ENCODE measurements at regions not wholly inside any gene's neighbourhood (a gene's known extent, or its start where the extent isn't known, plus 50 kb on each side); places are given as distances from the start of the nearest gene placed in this dataset.
"Not testable (repeated sequence)": the region's sequence is repeated elsewhere in the genome, so short reads cannot be mapped to it uniquely, and the experiment has no call there.

DNA sequence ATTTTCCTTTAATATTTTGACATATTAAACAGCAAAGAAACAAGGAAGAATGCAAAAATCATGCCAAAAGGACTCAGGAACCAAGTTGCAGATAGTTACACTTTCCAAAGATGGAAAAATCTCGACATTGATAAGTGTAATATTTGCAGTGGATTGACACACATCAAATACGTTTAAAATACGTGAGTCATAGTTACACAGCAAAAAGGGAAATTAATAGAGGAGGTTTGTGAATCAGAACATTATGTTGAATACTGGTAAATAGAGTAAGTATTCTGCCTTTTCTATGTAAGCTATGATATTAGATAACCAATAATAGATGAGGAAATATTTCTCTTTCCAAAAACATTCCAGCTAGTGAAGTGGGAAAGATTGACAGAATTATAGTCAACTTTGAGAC, 1761.3 kb upstream of the IGFBP7 start:
- no peak for DNase-seq

DNA sequence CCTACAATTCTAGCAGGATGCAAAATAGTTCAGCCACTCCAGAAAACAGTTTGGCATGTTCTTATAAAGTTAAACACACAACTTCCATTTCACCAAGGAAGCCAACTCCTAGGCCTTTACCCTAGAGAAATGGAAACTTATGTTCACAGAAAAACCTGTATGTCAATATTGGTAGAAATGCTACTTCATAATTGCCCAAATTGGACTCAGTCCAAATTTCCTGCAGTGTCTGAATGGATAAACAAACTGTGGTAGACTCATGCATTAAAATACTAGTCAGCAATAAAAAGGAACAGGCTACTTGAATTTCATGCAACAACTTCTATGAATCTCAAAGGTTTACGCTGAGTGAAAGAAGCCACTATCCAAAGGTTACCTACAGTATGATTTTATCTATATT, 1738.8 kb upstream of the IGFBP7 start:
- DNase-seq, result no peak

DNA sequence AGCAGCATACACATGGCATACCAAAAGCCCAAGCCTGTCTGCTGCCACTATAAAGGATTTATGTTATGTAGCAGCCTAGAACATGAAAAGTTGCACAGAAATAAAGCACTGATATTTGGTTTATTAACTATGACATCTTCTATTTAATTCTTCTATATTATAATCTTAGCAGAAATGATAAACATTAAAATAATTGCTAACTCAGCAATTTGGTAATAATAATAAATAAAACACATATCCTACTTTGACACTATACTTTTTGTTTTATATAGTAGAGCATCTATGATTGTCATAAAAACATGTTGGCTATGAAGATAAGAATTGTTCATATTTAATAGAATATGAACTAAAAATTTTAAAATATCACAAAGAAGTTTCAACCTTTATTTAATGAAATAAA, 1733.3 kb upstream of the IGFBP7 start:
- DNase-seq, result no peak

DNA sequence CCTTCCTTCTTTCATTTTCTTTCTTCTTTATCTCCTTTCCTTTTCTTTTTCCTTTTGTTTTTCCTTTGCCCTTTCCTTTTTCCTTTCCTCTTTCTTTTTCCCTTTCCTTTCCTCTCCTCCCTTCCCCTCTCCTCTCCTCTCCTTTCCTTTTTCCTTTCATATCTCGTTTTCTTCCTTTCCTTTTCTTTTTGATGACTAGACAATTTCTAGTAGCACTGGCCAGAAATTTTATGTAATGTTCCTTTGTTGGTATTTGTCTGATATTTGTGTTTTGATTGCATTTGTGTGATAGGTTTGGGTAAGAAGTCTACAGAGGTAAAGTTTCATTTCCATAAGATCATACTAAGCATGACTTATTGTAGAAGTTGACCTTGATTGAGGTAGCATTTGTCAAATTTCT, 1722.9 kb upstream of the IGFBP7 start:
- no peak for DNase-seq

DNA sequence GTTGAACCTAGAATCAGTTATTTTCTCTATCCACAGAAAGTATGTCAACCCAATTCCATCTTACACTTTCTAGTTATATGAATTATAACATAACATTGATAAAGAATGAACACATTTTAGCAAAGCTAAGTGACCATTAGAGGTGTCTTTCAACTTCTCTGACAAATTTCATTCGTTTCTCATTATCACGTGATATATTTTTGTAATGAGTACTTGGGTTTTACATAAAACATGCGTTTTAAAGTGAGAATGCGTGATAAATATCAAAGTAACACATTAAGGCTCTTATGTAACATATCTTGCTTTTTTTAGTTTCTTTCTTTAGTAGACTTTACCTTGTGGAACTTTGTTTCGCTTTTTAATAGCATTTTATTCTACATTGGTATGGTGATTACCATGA, 1715.1 kb upstream of the IGFBP7 start:
- no peak for DNase-seq

DNA sequence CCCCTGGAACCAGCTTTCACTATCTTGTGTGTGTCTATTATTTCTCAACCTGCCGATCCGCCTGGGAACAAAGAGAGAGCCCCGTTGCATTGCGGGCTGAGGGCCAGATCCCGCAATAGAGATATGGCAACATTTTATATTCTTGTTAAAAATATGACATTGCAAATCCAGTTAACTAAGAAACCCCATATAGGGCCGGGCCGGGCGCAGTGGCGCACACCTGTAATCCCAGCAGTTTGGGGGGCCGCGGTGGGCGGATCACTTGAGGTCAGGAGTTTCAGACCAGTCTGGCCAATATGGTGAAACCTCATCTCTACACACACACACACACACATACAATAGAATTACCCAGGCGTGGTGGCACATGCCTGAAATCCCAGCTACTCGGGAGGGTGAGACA, 1708.4 kb upstream of the IGFBP7 start:
- DNase-seq, result not testable (repeated sequence)

DNA sequence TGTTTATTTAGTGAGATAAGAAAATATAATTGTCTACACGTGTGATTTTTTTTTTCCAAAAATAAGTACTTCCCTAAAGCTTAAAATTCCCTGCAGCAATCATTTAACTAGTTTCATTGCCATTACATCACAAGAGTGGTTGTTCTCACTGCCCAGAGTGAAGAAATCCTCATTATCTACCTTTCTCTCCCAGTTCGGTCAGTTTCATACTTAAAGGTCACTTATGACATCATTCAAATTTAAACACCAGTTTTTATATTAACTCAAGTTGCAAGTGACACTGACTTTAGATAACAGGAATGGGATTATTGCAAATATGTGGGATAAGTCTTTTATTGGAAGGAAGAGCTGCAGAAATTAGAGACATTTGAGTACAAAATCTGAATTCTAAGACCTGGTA, 1699.8 kb upstream of the IGFBP7 start:
- DNase-seq, result no peak

DNA sequence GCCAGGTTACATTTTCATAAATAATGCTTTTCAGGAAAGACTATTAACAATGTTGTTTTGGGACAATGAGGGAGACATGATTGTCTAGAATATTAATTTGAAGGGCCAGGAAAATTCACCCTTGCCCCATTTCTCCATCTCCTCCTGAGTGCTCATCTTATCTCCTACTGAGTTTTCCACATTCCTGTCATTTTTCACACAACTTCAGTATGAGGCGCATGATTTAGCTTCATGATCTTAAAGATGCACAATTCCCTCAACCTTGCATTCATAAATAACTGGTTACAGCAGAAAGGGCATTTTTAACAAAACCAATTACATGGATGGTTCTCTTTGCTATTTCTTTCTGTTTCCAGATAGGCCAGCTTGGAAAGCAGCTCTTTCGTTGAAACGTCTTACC, 1699.2 kb upstream of the IGFBP7 start:
- DNase-seq, result no peak

DNA sequence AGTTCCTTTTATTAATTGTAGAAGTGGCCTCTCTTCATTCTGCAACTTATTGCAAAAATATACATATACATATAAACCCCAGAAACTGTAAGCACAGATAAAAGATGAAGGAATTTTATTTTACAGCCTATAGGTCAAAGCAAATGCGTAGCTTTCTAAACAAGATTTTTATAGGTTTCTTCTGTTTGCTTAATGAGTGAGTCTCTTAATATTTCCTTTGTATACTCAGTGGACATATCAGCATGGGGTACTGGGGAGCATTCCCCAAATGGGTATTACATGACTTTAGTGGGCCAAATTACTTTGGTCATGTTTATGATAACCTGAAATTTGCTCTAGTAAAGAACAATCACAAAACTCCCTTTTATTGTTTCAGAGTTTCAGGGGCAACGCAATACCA, 1698.6 kb upstream of the IGFBP7 start:
- DNase-seq, result no peak

DNA sequence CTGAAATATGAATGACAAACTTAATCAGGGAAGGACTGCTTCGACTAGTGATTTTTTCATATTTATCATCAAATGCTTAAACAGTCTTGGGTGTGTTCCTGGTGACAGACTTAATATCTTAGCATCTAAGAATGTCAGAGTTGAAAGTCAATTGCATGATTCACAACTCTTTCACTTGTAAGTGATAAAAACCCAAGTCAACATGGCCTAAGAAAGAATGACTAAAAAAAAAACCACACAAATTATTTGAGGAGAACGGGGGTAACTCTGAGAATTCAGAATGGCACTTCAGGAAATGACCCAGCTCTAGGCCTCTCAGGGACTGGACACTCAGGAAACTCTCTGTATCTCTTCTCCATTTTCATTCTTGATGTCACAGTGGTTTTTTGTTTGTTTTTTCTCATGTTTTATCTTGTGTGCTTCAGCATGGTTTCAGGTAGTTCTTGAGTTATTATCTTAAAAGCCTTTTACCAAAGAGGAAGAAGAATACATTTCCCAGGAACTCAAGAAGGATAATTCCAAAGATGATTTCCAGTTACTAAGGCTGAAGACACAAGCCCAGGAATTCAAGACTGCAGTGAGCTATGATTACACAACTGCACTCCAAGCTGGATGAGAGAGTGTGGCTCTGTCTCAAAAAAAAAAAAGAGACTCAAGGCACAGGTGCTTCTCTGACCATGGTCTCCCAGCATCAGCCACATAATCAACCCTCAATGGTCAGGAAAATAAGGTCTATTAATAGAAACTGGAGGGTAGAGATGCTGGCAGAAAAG, 1697.8 kb upstream of the IGFBP7 start:
- DNase-seq, result no peak

DNA sequence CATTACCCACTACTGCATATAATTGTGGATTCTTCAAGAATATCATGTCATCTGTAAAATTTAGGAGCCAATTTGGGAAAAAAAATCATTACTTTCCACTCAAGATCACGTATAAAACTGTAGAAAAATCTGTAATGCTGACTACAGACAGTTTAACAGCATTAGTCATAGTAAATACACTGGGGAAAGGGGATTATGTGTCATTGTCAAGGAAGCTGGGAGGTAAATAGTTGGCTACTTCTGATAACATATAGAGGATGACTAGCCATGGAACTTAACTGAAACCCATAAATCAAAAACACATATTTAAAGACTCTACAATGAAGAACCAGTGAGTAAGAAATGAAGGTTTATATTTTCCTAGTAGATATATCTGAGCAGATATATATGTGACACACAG, 1666.4 kb upstream of the IGFBP7 start:
- DNase-seq, result no peak

DNA sequence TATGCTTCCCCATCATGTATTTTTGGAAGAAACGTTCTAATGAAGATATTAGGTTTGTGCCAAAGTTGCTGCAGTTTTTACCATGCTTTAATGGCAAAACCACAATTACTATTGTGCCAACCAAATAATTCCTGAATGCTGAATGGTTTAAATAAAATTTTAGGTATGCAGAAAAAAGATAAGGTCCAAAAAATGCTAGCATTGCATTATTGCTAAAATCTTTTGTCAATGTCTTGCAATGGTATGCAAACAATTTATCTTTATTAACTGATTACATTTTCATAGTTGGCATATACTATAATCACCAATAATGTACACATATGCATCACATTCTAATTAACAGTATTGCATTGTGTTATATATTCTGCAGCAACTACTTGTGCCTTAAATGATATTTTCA, 1657.4 kb upstream of the IGFBP7 start:
- DNase-seq, result no peak

DNA sequence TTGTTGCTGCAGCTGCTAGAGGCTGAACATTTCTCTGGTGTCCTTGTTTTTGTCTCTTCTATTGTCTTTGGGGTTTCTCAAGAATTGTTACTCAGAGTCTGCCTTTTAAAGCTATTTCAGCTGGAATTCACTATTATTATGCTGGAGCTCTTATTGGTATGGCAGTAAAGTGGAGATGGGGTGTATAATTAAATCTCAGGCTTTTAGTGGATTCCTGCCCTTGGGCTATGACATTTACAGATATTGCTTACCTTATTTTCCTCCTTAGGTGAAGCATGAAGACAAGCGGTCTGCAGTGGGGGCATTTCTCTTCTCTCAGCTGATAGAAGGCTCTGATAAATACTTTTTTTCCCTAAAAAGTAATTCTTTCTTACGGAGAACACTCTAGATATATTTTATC, 1656.6 kb upstream of the IGFBP7 start:
- DNase-seq, result no peak

DNA sequence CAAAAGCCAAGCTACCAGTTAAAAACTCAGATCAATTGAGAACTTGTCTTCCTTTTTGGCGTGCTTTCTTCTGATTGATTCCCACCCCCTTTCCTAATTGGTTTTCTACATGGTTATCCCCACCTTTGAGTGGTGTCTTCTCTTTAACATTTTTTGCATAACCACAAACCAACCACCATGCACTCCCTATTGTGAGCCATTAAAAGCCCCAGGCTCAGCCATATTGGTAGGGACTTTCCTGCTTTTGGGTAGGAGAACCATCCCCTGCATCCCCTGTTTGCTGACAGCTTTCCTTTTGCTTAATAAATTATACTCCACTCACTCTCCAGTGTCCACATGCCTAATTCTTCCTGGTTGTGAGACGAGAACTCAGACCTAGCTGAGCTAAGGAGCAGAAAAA, 1651.4 kb upstream of the IGFBP7 start:
- no peak for DNase-seq

DNA sequence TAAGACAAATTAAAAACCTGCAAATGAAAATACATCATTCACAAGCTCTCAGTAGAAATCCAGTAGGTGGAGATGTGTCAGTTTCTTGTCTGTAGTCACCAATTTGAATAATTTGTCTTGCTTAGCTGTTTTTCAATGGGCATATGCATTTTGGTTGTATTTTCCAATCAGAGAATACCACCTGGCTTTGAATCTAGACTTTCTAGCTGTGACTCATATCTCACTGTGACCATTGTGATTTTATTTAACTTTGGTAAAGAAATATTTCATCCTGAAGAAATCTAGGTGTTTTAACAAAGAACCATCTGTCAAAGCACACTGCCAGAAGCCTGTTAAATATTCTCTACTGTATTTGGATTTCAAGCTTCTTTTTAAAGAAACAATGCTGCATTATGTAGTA, 1650.6 kb upstream of the IGFBP7 start:
- no peak for DNase-seq

DNA sequence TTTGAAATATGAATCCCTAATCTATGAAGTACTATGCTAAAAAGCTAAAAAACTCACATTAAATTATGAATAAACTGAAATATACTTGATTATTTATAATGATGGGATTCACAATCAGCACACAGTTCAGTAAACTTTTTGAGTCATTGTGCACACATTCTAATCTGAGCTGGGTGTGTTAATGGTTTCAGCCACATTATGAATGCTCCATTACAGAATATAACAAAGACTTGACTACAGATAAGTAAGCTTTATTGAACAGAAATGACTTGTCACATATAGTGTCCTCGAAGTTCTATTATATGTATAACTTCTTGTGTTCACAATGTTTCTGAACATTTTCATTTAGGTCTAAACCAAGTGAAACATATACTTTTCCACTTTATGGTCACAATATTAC, 1649.9 kb upstream of the IGFBP7 start:
- no peak for DNase-seq

DNA sequence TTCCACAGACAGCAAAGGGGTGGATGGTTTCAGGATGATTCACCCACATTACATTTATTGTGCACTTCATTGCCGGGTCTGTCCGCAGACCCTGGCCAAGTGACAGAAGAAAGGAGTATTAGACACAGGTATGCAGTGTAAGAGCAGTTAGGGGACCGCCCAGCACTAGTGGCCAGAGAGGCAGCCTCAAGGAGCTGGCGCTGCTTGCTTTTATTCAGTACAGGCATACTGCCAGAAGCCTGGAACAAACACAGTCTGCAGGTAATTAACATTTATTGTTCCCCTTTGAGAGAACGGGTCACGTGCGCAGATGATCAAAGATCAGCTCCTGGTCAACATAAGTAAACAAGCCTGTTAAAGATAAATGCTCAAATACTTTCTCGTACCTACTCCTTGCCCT, 1639.0 kb upstream of the IGFBP7 start:
- DNase-seq, result no peak

DNA sequence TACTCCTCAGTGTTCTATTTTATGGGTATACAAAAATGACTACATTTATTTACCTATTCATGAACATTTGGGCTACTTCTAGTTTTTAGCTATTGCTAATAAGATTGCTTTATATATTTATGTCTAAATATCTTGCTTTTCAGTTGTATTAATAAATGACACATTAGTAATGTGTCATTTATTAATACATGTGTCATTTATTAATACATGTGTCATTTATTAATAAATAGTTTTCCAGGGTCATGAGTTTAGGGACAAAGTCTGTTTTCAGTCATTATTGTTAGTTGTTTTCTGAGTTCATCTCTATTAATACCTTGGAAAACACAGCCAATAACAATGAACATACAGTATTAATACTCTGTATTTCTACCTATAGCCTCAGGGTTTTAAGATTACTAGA, 1630.7 kb upstream of the IGFBP7 start:
- DNase-seq, result no peak

DNA sequence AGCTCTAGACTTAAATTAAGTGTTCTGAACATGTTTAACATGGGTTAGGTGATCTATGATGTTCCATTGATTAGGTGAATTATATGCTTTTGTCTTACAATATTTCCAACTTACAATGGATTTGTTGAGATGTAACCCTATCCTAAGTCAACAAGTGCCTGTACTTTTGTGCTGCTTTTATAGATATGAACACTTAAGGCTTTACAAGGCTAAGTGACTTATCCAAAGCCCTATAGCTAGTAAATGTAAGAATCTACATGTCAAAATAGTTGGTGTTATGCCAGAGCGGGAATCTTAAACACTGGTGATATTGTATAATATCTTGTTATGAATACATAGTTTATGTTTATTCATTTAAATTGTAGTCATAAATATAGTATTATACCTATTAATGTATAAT, 1629.1 kb upstream of the IGFBP7 start:
- DNase-seq, result no peak

DNA sequence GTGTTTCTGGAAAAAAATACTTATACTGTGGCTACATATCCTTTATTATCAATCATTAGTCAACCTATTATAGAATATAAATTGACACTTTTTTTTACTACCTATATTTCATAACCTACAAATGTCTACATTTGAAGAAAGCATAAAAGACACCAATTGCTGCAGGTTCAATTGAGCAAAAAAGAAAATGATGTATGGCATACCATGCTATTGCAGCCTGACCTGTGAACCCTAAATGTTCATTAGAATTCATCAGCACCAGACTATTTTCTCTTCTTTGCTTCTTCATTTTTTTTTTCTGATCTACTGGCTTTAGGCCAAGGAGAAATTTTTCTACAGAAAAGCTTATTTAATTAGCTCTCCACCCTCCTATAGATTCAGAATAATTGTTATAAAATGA, 1628.2 kb upstream of the IGFBP7 start:
- no peak for DNase-seq

DNA sequence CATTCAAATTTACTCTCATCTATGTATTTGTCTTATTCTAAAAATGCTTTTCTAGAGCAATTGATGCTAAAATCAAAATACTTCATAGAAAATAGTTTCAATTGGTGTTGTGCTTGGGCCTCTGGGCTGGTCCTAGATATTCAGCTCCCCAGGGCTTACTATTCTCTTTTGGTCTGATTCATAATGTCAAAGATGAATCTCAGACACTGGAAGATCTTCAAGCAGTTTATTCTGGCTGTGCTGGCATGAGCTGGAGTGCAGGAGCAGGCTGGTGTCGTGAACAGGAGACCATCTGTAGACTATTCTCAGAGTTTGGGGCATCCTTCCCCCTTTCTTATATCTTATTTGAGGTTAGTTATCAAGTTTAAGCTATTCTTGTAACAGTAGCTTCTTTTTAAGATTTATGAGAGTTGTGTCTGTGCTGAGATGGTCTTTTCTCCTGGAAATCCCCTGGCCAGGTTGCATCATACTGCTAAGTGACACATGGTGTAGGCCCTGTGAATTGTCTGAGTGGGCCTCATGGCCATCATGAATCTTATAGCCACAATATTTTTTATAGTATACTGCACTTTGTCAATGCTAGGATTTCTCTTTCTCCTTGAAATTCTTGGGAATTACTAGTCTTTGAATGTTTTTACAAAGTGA, 1624.0 kb upstream of the IGFBP7 start:
- no peak for DNase-seq

DNA sequence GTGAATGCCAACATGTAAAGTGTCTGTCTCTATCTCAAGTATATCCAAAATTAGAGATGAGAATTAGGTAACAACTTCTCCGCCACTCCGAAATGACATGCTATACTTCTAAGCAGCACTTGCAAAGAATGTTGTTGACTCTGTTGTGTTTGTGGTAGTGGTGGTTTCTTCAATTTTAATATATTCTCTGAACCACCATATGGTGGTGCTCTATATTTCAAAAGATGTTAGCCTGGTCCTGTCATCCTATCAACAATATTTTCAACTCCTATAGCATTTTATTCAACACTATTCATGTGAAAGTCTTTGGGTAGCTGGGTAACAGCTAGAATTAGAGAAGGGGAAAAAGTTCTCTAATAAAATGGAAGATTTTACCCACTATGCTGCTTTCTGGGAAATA, 1622.8 kb upstream of the IGFBP7 start:
- DNase-seq, result no peak

DNA sequence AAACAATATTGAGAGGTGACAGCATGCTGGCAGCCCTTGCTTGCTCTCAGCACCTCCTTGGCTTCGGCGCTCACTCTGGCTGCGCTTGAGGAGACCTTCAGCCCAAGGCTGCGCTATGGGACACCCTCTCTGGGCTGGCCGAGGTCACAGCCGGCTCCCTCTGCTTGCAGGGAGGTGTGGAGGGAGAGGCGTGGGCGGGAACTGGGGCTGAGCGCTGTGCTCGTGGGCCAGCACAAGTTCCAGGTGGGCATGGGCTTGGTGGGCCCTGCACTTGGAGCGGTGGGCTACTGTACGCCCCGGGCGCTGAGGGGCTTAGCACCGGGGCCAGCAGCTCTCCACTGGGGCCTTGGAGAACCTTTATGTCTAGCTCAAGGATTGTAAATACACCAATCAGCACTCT, 1613.8 kb upstream of the IGFBP7 start:
- no peak for DNase-seq

DNA sequence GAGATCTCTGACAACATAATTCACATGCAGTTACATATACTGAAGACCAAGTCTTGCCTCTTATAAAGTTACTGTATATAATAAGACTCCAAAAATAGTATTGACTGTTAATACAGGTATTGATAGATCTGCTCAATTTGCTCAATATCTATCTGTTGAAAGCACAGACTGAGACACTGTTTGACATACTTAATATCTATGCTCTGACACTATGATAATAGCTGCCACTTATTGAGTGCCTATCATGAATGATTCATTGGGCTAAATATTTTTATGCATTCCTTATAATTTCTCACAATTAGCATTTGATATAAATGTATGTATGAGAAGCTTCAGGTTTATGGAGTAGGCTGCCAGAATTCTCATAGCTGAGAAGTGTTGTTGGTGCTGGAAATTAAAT, 1600.9 kb upstream of the IGFBP7 start:
- no peak for DNase-seq

DNA sequence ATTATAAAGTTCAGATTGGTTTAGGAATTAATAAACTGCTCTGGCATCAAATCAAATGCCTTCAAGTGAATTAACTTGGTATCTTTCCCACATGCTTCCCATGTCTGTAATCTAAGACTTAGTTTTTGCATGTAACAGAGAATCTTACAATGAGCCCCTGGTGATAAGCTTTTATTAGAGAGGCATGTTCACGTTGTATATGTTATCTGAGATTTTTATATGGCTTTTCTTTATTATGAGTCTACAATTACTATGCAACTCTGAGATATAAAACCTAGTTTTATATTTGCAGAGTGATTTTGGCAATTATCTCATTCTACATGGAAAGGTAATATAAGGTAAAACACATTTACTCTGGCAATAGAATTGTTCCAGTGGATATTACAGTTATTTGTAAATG, 1578.4 kb upstream of the IGFBP7 start:
- DNase-seq, result no peak

All from activated CD4-positive, alpha-beta T cell treated with anti-CD3 and anti-CD28 coated beads, Interleukin-2, amount 50 U/mL, for 16 hours (primary cell).